Right kidney (tissue), 1 donor: ENCODE measurements at regions not wholly inside any gene's neighbourhood (a gene's known extent, or its start where the extent isn't known, plus 50 kb on each side); places are given as distances from the start of the nearest gene placed in this dataset.
"Not testable (repeated sequence)": the region's sequence is repeated elsewhere in the genome, so short reads cannot be mapped to it uniquely, and the experiment has no call there.

ENCODE experiments used
- DNase-seq: peaks from one replicate; pipeline ENCODE4 v3.0.0-alpha.2; 2016

- no peak for DNase-seq
These were observed 124.6 kb downstream of the SOCS6 start for GRCh38 chr18:70413455-70413854.

- no peak for DNase-seq
These were observed 123.1 kb downstream of the SOCS6 start for GRCh38 chr18:70411876-70412435.

GRCh38 chr18:70411307-70411706, 122.5 kb downstream of the SOCS6 start:
- no peak for DNase-seq

GRCh38 chr18:70405052-70405451, 116.2 kb downstream of the SOCS6 start:
- no peak for DNase-seq

GRCh38 chr18:70400476-70400875, 111.6 kb downstream of the SOCS6 start:
- no peak for DNase-seq

- DNase-seq = no peak
These were observed 109.2 kb downstream of the SOCS6 start for GRCh38 chr18:70398076-70398475.

GRCh38 chr18:70397259-70397925, 108.5 kb downstream of the SOCS6 start:
- no peak for DNase-seq

GRCh38 chr18:70395771-70396170, 106.9 kb downstream of the SOCS6 start:
- not testable (repeated sequence) for DNase-seq

- no peak for DNase-seq
These were observed 105.8 kb downstream of the SOCS6 start for GRCh38 chr18:70394672-70395071.

GRCh38 chr18:70390371-70391090, 101.7 kb downstream of the SOCS6 start:
- no peak for DNase-seq

GRCh38 chr18:70389036-70389435, 100.2 kb downstream of the SOCS6 start:
- not testable (repeated sequence) for DNase-seq

GRCh38 chr18:70387027-70387426, 98.2 kb downstream of the SOCS6 start:
- no peak for DNase-seq

GRCh38 chr18:70386582-70386981, 97.7 kb downstream of the SOCS6 start:
- DNase-seq = no peak

GRCh38 chr18:70385474-70385873, 96.6 kb downstream of the SOCS6 start:
- no peak for DNase-seq

- no peak for DNase-seq
These were observed 95.4 kb downstream of the SOCS6 start for GRCh38 chr18:70384181-70384790.

GRCh38 chr18:70382992-70383717, 94.3 kb downstream of the SOCS6 start:
- DNase-seq = no peak

GRCh38 chr18:70382017-70382416, 93.2 kb downstream of the SOCS6 start:
- no peak for DNase-seq

- no peak for DNase-seq
These were observed 92.4 kb downstream of the SOCS6 start for GRCh38 chr18:70380915-70381896.
